ENCODE measurements at regions not wholly inside any gene's neighbourhood (a gene's known extent, or its start where the extent isn't known, plus 50 kb on each side); places are given as distances from the start of the nearest gene placed in this dataset.
A peak's percentile ranks its signal among the peaks of the same experiment; 100 is the strongest.

- H3K4me2 ChIP-seq = no peak overlapping the region
- H3K4me1 ChIP-seq = no peaks in the 10 kb centered on the region
- TF ChIP-seq Cebpa-rat (IDR thresholded peaks at IDR 0.05) = no peak
- H3K27ac ChIP-seq = no peak overlapping the region
- H3K9ac ChIP-seq = no peak overlapping the region
- no peaks in the 10 kb centered on the region for H4K20me1 ChIP-seq
- H3K27me3 ChIP-seq = no peaks in the 10 kb centered on the region
- peaks cover 25 to 36% (median 33%) of the 10 kb centered on the region in 11 experiments for H3K9me3 ChIP-seq (replicated peaks in 1 of 11)
- no peaks in the 10 kb centered on the region for H3K36me3 ChIP-seq
- no peak overlapping the region for H3K4me3 ChIP-seq
These were observed 50.1 kb downstream of the GCNT4 start for GRCh38 chr5:75002271-75002670.

GRCh38 chr5:74995926-74996325 lies 56.4 kb downstream of the GCNT4 start:
- H3K4me1 ChIP-seq = no peaks in the 10 kb centered on the region
- no peak overlapping the region for H3K9ac ChIP-seq
- no peaks in the 10 kb centered on the region for H3K36me3 ChIP-seq
- no peak overlapping the region for H3K4me3 ChIP-seq
- H3K27ac ChIP-seq = no peak overlapping the region
- H3K4me2 ChIP-seq = no peak overlapping the region
- no peaks in the 10 kb centered on the region for H3K27me3 ChIP-seq
- TF ChIP-seq Cebpa-rat (IDR thresholded peaks at IDR 0.05) = no peak
- no peaks in the 10 kb centered on the region for H4K20me1 ChIP-seq
- H3K9me3 ChIP-seq (replicated peaks in 1 of 11) = 0 out of 22 replicates have a peak, but pooled peaks cover 0 to 5% (median 0%) of the 10 kb centered on the region in 11 experiments

- no peak for TF ChIP-seq Cebpa-rat (IDR thresholded peaks at IDR 0.05)
- Histone ChIP-seq H3K27me3 (no peaks in the 10 kb centered on the region), H3K4me2 (no peak overlapping the region), H3K4me1 (no peaks in the 10 kb centered on the region), H3K9ac (no peak overlapping the region), H3K27ac (no peak overlapping the region), H3K36me3 (no peaks in the 10 kb centered on the region), H3K4me3 (no peak overlapping the region), H4K20me1 (no peaks in the 10 kb centered on the region), H3K9me3 (replicated peaks in 1 of 11) (0 out of 22 replicates have a peak, but pooled peaks cover 0 to 5% (median 0%) of the 10 kb centered on the region in 11 experiments)
These were observed 57.5 kb downstream of the GCNT4 start for GRCh38 chr5:74994826-74995225.

- no peaks in the 10 kb centered on the region for H3K27me3 ChIP-seq
- no peaks in the 10 kb centered on the region for H4K20me1 ChIP-seq
- H3K9ac ChIP-seq = no peak overlapping the region
- H3K4me2 ChIP-seq = no peak overlapping the region
- no peaks in the 10 kb centered on the region for H3K4me1 ChIP-seq
- no peak overlapping the region for H3K4me3 ChIP-seq
- H3K9me3 ChIP-seq (replicated peaks in 1 of 11) = peaks cover 2 to 9% (median 4%) of the 10 kb centered on the region in 11 experiments; a peak in 14 of 22 replicates
- no peaks in the 10 kb centered on the region for H3K36me3 ChIP-seq
- H3K27ac ChIP-seq = no peak overlapping the region
- TF ChIP-seq Cebpa-rat (IDR thresholded peaks at IDR 0.05) = no peak
These were observed 58.6 kb downstream of the GCNT4 start for GRCh38 chr5:74993743-74994142.

- Histone ChIP-seq H3K9ac (no peak overlapping the region), H3K27me3 (no peaks in the 10 kb centered on the region), H3K27ac (no peak overlapping the region), H3K4me1 (no peaks in the 10 kb centered on the region), H3K36me3 (no peaks in the 10 kb centered on the region), H3K4me2 (no peak overlapping the region), H3K4me3 (no peak overlapping the region), H4K20me1 (no peaks in the 10 kb centered on the region), H3K9me3 (replicated peaks in 1 of 11) (peaks cover 4 to 18% (median 12%) of the 10 kb centered on the region in 11 experiments; a peak in 16 of 22 replicates)
- no peak for TF ChIP-seq Cebpa-rat (IDR thresholded peaks at IDR 0.05)
These were observed 59.6 kb downstream of the GCNT4 start for GRCh38 chr5:74992791-74993190.

- no peak overlapping the region for H3K4me3 ChIP-seq
- H3K9ac ChIP-seq = no peak overlapping the region
- no peaks in the 10 kb centered on the region for H4K20me1 ChIP-seq
- H3K27ac ChIP-seq = no peak overlapping the region
- H3K36me3 ChIP-seq = no peaks in the 10 kb centered on the region
- no peak for TF ChIP-seq Cebpa-rat (IDR thresholded peaks at IDR 0.05)
- no peaks in the 10 kb centered on the region for H3K4me1 ChIP-seq
- no peak overlapping the region for H3K4me2 ChIP-seq
- H3K27me3 ChIP-seq = no peaks in the 10 kb centered on the region
- H3K9me3 ChIP-seq (replicated peaks in 1 of 11) = peaks cover 9 to 23% (median 13%) of the 10 kb centered on the region in 11 experiments; a peak in 17 of 22 replicates
These were observed 60.8 kb downstream of the GCNT4 start for GRCh38 chr5:74991522-74991921.

- no peaks in the 10 kb centered on the region for H4K20me1 ChIP-seq
- no peak for TF ChIP-seq Cebpa-rat (IDR thresholded peaks at IDR 0.05)
- no peak overlapping the region for H3K4me3 ChIP-seq
- no peak overlapping the region for H3K27ac ChIP-seq
- H3K4me2 ChIP-seq = no peak overlapping the region
- H3K36me3 ChIP-seq = no peaks in the 10 kb centered on the region
- H3K9me3 ChIP-seq (replicated peaks in 1 of 11) = peaks cover 9 to 22% (median 13%) of the 10 kb centered on the region in 11 experiments; a peak in 17 of 22 replicates
- H3K9ac ChIP-seq = no peak overlapping the region
- H3K27me3 ChIP-seq = no peaks in the 10 kb centered on the region
- H3K4me1 ChIP-seq = no peaks in the 10 kb centered on the region
These were observed 62.2 kb downstream of the GCNT4 start for GRCh38 chr5:74990194-74990593.

GRCh38 chr5:74988273-74988983 lies 63.9 kb downstream of the GCNT4 start:
- no peak for TF ChIP-seq Cebpa-rat (IDR thresholded peaks at IDR 0.05)
- Histone ChIP-seq H3K4me1 (no peaks in the 10 kb centered on the region), H3K27ac (no peak overlapping the region), H3K4me2 (no peak overlapping the region), H3K4me3 (no peak overlapping the region), H3K9ac (no peak overlapping the region), H3K36me3 (no peaks in the 10 kb centered on the region), H3K9me3 (replicated peaks in 1 of 11) (peaks cover 9 to 22% (median 13%) of the 10 kb centered on the region in 11 experiments; a peak in 17 of 22 replicates), H3K27me3 (no peaks in the 10 kb centered on the region), H4K20me1 (no peaks in the 10 kb centered on the region)

GRCh38 chr5:74978345-74978744 lies 74.0 kb downstream of the GCNT4 start:
- no peak overlapping the region for H3K4me3 ChIP-seq
- TF ChIP-seq Cebpa-rat (IDR thresholded peaks at IDR 0.05) = no peak
- H4K20me1 ChIP-seq = no peaks in the 10 kb centered on the region
- no peak overlapping the region for H3K27ac ChIP-seq
- peaks cover 0 to 6% (median 0%) of the 10 kb centered on the region in 11 experiments; a peak in 6 of 22 replicates for H3K9me3 ChIP-seq (replicated peaks in 1 of 11)
- peaks cover 0 to 16% (median 6%) of the 10 kb centered on the region in 10 experiments; a peak in 10 of 20 replicates for H3K4me1 ChIP-seq
- no peak overlapping the region for H3K9ac ChIP-seq
- H3K27me3 ChIP-seq = no peaks in the 10 kb centered on the region
- H3K4me2 ChIP-seq = peak overlapping the region in 2 of 11 experiments; percentile 39 to 52; a peak in 2 of 22 replicates
- H3K36me3 ChIP-seq = no peaks in the 10 kb centered on the region

- Histone ChIP-seq H3K4me3 (no peak overlapping the region), H3K9me3 (replicated peaks in 1 of 11) (peaks cover 0 to 6% (median 0%) of the 10 kb centered on the region in 11 experiments; a peak in 6 of 22 replicates), H3K36me3 (no peaks in the 10 kb centered on the region), H4K20me1 (no peaks in the 10 kb centered on the region), H3K4me1 (peaks cover 0 to 16% (median 6%) of the 10 kb centered on the region in 10 experiments; a peak in 10 of 20 replicates), H3K9ac (no peak overlapping the region), H3K4me2 (peak overlapping the region in 6 of 11 experiments; percentile 2 to 45 (median 32); a peak in 5 of 22 replicates), H3K27me3 (no peaks in the 10 kb centered on the region), H3K27ac (no peak overlapping the region)
- no peak for TF ChIP-seq Cebpa-rat (IDR thresholded peaks at IDR 0.05)
These were observed 74.9 kb downstream of the GCNT4 start for GRCh38 chr5:74977471-74977870.
